GM13977 (cell line): ENCODE measurements at regions not wholly inside any gene's neighbourhood (a gene's known extent, or its start where the extent isn't known, plus 50 kb on each side); places are given as distances from the start of the nearest gene placed in this dataset.

ENCODE experiments used
- DNase-seq: peaks from one replicate; pipeline ENCODE4 v3.0.0; 2012; ENCODE audit warnings: low spot score
- CTCF ChIP-seq: IDR thresholded peaks from 2 replicates; pipeline ENCODE4 v1.5.1; 2012; ENCODE audit warnings: mild to moderate bottlenecking, control low read depth; ENCODE audit not compliant: insufficient read depth; ENCODE audit errors: extremely low read depth, missing control alignments
- in situ Hi-C: fragments of 300-500 bp; cut with MboI; formaldehyde crosslinking; loops from one replicate; pipeline ENCODE4 v1.12.0; 2022; ENCODE audit warnings: low sequenced_read_pairs, low pct_unique_long_range_greater_than_20kb, mixed read lengths, inconsistent platforms; ENCODE audit not compliant: unreplicated experiment

- no peak for TF ChIP-seq CTCF
- in situ Hi-C loops = no loop called here
- no peak for DNase-seq
These were observed 602.4 kb upstream of the CDH18 start for GRCh38 chr5:20590356-20590755.

GRCh38 chr5:20575571-20575970, 587.6 kb upstream of the CDH18 start:
- TF ChIP-seq CTCF = no peak
- in situ Hi-C loops = no loop called here
- no peak for DNase-seq

GRCh38 chr5:20574576-20574975, 586.6 kb upstream of the CDH18 start:
- no peak for TF ChIP-seq CTCF
- DNase-seq = no peak
- in situ Hi-C loops = no loop called here

- in situ Hi-C loops = no loop called here
- no peak for DNase-seq
- TF ChIP-seq CTCF = peak; percentile 13
These were observed 584.6 kb upstream of the CDH18 start for GRCh38 chr5:20572614-20573013.

GRCh38 chr5:20570486-20570885, 582.5 kb upstream of the CDH18 start:
- DNase-seq = no peak
- in situ Hi-C loops = no loop called here
- no peak for TF ChIP-seq CTCF

GRCh38 chr5:20562544-20562943, 574.5 kb upstream of the CDH18 start:
- DNase-seq = no peak
- in situ Hi-C loops = no loop called here
- TF ChIP-seq CTCF = no peak

- TF ChIP-seq CTCF = no peak
- in situ Hi-C loops = no loop called here
- DNase-seq = no peak
These were observed 571.8 kb upstream of the CDH18 start for GRCh38 chr5:20559845-20560244.
